GM19468 (cell line): ENCODE measurements at regions not wholly inside any gene's neighbourhood (a gene's known extent, or its start where the extent isn't known, plus 50 kb on each side); places are given as distances from the start of the nearest gene placed in this dataset.
"Not testable (repeated sequence)": the region's sequence is repeated elsewhere in the genome, so short reads cannot be mapped to it uniquely, and the experiment has no call there.

Source experiments
- ATAC-seq: cut with Tn5 transposase; IDR thresholded peaks from one replicate; pipeline ENCODE4 v1.9.1; 2021; ENCODE audit warnings: mild to moderate bottlenecking, moderate library complexity, moderate number of reproducible peaks; ENCODE audit not compliant: unreplicated experiment; ENCODE audit errors: extremely low read depth

DNA sequence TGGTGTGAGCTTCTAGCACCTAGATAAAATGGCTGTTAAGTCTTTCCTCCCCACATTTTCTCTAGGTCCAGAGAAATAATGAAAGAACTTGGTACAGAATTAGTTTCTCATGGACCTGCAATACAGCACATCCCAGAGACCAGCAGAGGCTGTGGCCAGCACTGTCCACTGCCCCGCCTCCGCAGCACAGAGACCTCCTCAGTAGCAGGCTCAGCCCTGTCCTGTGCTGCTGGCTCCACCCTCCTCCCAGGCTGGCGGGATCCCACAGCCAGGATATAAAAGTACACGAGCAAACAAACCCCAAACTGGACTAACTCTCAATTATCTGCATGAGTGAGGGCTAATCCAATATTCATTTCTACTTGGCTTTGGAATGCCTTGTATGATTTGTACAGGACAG, 401.5 kb downstream of the RPS6KC1 start:
- no peak for ATAC-seq

DNA sequence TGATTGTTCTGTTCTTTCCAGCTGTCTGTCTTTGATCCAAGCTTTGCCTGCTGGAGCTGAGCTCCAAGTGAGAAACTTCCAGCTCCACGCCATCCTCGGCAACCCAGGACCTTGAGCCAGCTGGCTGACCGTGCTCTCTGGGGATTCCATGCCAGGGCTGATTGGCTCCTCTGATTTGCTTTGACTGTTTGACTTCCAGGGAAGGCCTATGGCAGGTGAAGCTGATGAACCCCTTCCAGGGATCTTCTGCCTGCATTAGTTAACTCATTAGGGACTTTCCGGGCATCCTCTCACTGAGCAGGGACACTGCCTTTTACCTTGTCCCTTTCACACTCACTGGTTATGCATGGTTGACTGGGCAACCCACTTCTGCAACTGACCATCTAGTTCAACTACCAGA, 406.1 kb downstream of the RPS6KC1 start:
- no peak for ATAC-seq

DNA sequence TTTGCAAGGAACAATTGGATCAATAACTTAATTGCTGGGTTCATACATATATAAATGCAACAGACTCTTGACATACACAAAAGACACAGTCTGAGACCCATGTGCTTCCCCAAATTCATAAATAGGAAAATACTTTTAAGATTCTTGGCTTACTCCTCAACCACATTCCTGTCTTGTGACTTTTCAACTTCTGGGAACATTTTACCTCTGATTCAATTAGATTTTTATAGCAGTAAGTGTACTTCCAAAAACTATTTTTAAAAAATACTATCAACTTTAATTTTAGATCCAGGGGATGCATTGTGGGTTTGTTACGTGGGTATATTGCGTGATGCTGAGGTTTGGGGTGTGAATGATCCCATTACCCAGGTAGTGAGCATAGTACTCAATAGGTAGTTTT, 406.7 kb downstream of the RPS6KC1 start:
- no peak for ATAC-seq

DNA sequence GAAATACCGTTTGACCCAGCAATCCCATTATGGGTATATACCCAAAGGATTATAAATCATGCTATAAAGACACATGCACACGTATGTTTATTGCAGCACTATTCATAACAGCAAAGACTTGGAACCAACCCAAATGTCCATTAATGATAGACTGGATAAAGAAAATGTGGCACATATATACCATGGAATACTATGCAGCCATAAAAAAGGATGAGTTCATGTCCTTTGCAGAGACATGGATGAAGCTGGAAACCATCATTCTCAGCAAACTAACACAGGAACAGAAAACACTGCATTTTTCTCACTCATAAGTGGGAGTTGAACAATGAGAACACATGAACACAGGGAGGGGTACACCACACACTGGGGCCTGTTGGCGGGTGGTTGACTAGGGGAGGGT, 411.3 kb downstream of the RPS6KC1 start:
- ATAC-seq, result not testable (repeated sequence)

DNA sequence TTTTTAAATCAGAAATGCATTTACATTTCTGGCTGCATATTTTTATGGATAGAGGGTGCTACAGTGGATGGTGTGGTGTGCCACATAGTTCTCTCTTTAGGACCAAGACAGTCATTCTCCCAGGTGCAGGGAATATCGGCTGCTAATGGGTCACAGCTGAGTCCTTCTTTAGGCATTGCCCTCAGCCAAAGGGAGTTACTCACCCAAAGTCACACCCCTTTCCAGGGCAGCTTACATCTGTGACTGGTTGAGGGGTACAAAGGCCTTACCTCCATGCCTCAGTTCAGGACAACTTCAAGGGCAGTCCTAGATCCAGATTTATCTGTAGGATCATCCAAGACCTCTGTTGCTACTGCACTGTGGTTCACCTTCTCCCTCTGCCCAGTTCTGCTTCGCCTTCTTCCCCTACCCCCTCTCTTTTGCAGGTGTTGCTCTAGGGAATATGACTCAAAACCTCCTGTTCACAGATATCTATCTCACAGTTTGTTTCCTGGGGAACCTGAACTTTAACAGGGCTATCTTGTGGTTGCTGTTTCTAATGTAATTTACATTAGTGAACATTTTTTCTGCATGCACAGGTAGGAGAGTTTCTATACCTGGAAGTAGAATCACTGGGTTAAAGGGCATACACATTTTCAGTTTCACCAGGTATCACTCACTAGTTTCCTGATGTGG, 413.9 kb downstream of the RPS6KC1 start:
- peak; percentile 30 for ATAC-seq

DNA sequence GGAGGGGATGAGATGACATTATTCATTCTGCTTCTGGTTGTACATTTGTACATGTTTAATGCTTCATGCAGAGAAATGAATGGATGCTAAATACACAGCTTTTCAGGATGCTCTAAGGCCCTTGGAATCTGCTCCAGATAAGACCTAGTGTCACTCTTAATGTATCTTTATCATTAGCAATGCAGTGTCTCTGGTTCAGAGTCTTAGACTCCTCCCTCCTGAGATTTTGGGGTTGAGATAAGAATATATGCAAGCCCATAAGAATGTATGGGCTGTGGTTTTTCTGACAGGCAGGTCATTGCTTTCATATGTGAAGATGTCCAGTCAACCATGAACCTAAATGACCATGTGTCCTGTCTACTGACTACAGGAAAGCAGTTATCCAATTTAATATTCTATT, 415.5 kb downstream of the RPS6KC1 start:
- no peak for ATAC-seq

DNA sequence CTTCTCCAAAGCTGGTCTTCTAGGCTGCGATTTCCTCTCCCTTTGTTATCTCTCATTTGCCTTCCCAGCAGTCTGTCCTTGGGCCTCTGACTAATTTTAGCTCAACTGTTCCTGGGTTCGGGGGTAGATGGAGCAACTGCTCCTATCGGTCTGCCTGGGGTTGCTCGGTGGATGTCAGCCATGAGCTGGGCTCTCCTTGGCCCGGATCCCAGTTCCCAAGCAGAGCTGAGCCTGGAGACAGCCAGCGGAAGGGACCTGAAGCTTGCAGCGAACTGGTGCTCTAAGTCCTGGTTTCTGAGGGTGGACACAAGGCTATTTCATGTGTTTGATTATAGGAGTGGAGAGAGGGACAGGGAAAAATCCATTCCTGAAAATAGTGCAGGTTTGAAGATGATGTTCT, 423.0 kb downstream of the RPS6KC1 start:
- no peak for ATAC-seq

DNA sequence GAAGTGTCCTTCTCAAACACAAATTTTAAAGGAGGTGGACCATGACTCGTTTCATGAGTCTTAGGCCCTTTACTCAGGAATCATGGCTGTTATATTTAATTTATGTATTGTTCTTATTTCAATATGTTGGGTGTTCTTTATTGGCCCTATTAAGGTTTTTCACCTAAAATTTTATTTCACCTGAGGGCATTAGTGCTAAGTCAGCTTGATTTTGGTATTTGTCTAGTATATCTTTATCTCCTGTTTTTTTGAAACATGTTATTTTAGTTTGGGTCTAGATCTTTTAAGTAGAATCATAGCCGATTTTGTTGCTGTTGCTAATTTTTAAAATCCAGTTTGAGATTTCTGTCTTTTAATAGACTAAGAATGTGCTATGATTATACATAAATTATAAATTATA, 430.4 kb downstream of the RPS6KC1 start:
- no peak for ATAC-seq

DNA sequence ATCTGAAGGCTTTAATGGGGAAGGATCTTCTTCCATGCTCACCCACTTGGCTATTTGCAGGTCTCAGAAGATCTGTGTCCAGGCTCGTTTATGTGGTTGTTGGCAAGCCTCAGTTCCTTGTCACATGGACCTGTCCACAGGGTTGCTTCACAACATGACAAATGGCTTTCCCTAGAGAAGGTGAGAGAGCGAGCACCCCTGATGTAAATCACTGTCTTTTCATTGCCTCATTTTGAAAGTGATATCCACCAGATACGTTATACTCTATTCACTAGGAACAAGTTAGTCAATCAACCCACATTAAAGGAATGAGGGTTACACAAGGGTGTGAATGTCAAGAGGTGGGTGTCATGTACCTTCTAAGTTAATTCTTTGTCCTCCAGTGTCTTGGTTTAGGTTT, 433.3 kb downstream of the RPS6KC1 start:
- ATAC-seq, result no peak

DNA sequence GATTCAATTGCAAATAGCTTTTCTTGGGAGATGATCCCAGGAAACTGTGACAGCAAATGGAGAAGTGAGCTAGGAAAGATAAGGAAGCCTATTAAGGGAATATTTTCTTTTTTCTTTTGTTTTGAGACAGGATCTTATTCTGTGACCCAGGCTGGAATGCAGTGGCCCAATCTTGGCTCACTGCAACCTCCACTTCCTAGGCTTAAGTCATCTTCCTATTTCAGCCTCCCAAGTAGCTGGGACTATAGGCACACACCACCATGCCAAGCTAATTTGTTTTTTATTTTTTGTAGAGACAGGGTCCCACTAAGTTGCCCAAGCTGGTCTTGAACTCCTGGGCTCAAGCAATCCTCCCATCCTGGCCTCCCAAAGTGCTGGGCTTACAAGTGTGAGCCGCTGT, 433.7 kb downstream of the RPS6KC1 start:
- no peak for ATAC-seq

DNA sequence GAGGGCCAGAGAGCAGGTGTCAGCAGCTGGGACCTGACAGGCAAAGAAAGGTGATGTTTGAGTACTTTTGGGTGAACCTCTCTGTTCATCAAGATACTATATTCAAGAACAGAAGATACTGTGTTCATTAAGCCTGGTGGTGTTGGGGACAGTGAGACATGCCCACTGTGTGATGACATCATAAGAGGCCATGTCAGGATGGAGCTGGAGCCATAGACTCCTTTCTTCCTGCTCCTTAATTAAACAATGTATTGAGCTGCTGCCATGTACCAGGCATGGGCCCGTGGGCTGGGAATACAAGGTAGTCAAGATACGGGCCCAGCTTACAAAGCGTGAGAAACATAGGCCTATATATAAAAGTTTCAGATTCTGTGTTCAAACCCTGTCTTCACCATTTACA, 435.4 kb downstream of the RPS6KC1 start:
- no peak for ATAC-seq

DNA sequence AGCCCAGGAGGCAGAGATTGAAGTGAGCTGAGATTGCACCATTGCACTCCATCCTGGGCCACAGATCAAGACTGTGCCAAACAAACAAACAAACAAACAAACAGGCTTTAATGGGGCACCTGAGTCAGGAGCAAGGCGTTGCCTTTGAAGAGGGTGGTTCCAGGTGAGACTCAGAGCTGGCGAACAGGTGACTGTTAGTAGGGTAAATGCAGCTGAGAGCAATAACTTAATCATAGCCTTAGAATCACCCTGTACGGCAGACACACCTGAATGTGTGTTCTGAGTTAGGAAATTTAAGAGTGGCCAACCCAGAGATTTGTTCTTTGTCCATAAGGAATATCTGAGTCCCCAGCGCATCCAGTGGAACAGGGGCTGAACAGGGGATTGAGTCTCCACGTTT, 440.4 kb downstream of the RPS6KC1 start:
- ATAC-seq, result no peak

DNA sequence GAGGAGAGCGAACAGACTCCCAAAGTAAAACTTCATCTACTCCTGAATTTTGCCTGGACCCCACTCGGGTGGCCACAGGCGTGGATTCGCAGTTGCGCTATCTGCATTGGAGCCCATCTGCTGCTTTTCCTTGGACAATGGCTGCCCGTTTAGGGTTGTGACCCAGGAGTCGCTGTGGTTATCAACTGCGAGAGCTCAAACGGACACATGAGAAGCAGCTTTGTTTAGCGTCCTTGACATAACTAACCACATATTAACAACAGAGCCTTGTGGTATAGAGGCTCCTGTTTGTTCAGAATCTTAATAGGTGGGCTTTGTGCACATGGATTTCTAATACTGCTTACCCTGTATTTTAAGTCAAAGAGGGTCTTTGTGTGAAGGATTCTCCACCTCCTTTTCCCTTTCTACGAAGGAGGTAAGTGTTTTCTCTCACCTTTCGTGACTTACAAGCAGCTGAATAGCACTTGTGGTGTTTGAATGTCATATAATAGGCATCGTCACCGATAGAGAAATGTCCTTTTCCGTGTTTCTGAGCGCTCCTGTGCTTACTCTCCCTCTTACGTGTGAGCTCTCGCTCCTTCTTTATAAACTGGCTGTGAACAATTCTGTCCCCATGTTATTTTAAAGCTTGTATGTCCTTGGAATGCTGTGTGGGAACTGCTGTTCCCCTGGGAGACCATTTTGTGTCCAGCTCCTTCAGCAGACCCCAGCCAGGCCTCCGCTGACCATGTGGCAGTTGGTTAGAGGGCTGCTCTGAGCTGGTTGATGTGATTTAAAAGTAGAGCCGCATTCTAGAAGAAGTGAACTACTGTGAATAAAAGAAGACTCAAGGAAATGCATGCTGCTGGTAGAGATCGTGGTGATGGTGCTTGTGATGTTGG, 441.4 kb downstream of the RPS6KC1 start:
- no peak for ATAC-seq

DNA sequence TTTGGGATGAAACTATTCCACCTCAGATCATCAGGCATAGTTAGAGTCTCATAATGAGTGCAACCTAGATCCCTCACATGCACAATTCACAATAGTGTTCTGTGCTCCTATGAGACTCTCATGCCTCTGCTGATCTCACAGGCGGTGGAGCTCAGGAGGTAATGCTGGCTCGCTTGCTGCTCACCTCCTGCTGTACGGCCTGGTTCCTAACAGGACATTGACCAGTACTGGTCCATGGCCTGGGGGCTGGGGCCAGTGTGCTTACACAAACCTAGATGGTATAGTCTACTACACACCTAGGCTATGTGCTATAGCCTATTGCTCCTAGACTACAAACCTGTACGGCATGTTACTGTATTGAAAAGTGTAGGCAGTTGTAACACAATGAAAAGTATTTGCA, 448.4 kb downstream of the RPS6KC1 start:
- ATAC-seq, result no peak

DNA sequence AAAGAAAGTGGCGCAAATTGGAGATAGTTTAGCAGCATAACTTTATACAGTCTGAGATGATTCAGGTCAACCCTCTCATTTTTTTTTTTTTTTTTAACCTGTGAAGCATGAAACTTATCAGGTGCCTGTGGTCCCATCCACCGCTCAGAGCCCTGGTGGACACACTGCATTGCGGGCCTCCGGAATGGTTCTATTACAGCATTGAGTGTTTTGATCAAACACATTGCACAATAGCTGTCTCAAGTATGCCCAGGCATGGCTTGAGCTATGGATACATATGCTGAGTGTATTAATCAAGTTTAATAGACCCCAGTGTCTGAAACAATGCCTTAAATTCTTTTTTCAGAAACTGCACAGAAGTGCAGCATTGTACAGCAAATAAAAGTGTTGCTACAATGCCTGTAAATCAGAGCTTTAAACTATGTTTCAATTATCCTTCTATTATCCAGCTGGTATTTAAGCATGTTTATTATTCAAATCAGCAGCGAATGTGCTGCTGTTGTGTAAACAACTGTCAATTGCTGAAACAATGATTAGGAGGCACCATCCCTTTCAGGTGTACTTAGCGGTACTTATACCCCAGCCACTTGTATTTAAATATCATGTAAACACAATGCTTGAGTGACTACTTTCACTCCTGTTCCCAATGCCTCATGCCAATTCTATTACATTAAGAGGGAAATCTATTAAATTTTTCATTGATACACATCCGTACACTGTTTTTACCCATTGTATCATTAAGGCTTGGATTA, 456.6 kb downstream of the RPS6KC1 start:
- ATAC-seq, result no peak

DNA sequence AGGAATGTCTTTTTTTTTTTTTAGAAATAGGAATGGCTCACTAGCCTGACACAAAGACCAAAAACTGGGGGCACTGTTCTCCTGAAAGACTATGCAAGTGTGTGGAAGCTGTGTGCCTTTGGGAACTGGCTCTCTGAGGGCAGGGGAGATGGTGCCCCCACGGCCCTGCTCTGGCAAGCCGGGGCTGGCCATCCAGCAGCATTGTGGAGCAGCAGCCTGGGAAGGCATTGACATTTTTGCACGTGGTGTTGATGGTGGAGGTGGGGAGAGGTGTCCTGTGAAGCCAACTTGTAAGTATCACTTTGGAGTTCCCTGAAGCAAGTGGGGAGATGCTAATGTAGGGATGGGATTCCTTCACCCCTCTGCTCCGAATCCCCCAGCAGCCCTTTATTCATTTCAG, 460.1 kb downstream of the RPS6KC1 start:
- no peak for ATAC-seq

DNA sequence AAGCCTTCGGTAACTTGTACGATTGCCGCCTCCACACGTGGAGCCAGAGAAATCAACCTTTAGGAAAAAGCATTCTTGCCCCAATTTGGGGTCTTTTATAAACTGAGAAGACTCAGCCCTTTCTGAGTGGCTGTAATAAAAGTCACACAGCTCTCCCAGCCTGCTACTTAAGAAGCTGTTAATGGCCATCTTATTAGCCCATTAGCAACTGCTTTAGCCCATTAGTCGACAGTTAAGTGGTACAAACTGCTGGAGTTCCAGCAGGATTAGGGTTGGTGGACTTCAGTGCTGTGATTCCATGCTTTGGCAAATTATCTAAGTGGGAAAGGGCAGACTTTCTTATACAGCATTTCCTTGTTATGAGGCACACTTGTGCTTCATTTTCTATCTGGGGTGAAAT, 461.3 kb downstream of the RPS6KC1 start:
- no peak for ATAC-seq

DNA sequence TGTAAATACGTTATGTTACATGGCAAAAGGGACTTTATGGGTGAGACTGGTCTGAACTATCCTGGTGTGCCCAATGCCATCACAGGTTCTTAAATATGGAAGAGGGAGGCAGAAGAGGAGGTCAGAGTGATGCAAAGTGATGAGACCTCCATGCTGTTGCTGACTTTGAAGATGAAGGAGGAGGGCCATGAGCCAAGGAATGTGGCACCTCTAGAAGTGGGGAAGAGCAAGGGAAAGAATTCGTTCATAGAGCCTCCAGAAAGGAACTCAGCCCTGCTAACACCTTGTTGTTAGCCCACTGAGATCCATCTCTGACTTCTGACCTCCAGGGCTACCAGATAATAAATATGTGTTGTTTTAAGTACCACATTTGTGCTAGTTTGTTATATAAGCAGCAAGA, 462.0 kb downstream of the RPS6KC1 start:
- ATAC-seq, result no peak

DNA sequence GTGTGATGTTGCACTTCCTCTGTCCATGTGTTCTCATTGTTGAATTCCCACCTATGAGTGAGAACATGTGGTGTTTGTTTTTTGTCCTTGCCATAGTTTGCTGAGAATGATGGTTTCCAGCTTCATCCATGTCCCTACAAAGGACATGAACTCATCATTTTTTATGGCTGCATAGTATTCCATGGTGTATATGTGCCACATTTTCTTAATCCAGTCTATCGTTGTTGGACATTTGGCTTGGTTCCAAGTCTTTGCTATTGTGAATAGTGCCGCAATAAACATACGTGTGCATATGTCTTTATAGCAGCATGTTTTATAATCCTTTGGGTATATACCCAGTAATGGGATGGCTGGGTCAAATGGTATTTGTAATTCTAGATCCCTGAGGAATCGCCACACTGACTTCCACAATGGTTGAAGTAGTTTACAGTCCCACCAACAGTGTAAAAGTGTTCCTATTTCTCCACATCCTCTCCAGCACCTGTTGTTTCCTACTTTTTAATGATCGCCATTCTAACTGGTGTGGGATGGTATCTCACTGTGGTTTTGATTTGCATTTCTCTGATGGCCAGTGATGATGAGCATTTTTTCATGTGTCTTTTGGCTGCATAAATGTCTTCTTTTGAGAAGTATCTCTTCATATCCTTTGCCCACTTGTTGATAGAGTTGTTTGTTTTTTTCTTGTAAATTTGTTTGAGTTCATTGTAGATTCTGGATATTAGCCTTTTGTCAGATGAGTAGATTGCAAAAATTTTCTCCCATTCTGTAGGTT, 463.6 kb downstream of the RPS6KC1 start:
- not testable (repeated sequence) for ATAC-seq

DNA sequence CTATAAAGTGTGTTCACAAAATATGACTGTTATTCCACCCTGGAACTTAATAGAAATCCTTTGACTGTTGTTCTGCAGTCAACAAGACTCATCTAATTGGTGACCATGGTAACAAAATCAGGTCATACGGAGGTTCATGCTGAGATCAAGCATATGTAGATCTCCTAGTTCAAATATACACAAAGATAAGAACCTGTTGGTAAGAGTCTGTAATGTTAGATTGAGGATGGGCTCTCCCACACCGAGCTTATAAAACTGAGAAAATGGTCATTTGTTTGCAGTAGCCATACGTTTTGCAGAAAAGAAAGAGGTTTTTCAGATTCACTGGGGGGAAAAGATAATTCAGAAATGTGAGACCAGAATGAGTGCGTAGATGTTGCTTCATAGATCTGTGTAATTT, 468.1 kb downstream of the RPS6KC1 start:
- ATAC-seq, result no peak
